Tibial nerve (tissue), 4 donors: ENCODE measurements at regions not wholly inside any gene's neighbourhood (a gene's known extent, or its start where the extent isn't known, plus 50 kb on each side); places are given as distances from the start of the nearest gene placed in this dataset.

Experiments used
- DNase-seq, 2 donors: peaks; one replicate each; pipeline ENCODE4 v3.0.0-alpha.2; 2019; ENCODE audit warnings: low spot score in 2 of 2
- H3K27ac ChIP-seq, 4 donors: fragments of 200-600 bp; sonication (generic) in 3 of 4; one replicate each; pipeline ENCODE4 v1.5.1; 2017 to 2019; ENCODE audit warnings: mild to moderate bottlenecking in 1 of 4
- H3K27me3 ChIP-seq, 2 donors: fragments of 200-600 bp; sonication (generic) in 1 of 2; one replicate each; pipeline versions ENCODE4 v1.5.1 to v1.6.0; 2017 to 2019
- H3K36me3 ChIP-seq, 3 donors: fragments of 200-600 bp; sonication (generic); one replicate each; pipeline ENCODE4 v1.5.1; 2018 to 2019
- H3K4me1 ChIP-seq, 4 donors: fragments of 200-600 bp; sonication (generic) in 3 of 4; one replicate each; pipeline ENCODE4 v1.5.1; 2017 to 2019
- H3K4me3 ChIP-seq, 4 donors: fragments of 200-600 bp; sonication (generic) in 3 of 4; one replicate each; pipeline ENCODE4 v1.5.1; 2017 to 2019; ENCODE audit warnings: mild to moderate bottlenecking in 1 of 4, moderate library complexity in 1 of 4
- H3K9me3 ChIP-seq, 4 donors: fragments of 200-600 bp; sonication (generic) in 3 of 4; one replicate each; pipeline ENCODE4 v1.5.1; 2017 to 2019
- EP300 ChIP-seq, 2 donors: sonication (generic); formaldehyde crosslinking; IDR thresholded peaks; one replicate each; pipeline ENCODE4 v1.6.1; 2017; ENCODE audit warnings: antibody characterized with exemption in 2 of 2, mild to moderate bottlenecking in 1 of 2
- POLR2A ChIP-seq, 2 donors: fragments of 450-650 bp; IDR thresholded peaks; one replicate each; pipeline ENCODE4 v1.6.1; 2017; ENCODE audit warnings: antibody characterized with exemption in 2 of 2, mild to moderate bottlenecking in 2 of 2, moderate library complexity in 2 of 2
- WGBS, 2 donors: methylation state at CpG; one replicate each; pipeline ENCODE4 v1.1.5; 2018; 5-methylcytosine and 5-hydroxymethylcytosine counted together
- TF ChIP-seq, protein P1 (sequence below), 5 experiments: fragments of 200-600 bp in 3 of 5; fragments of 450-650 bp in 2 of 5; sonication (generic) in 3 of 5; IDR thresholded peaks; one replicate each; pipeline ENCODE4 v1.5.1; 2016 to 2019; ENCODE audit warnings: antibody characterized with exemption in 5 of 5, mild to moderate bottlenecking in 3 of 5, moderate library complexity in 2 of 5

DNA sequence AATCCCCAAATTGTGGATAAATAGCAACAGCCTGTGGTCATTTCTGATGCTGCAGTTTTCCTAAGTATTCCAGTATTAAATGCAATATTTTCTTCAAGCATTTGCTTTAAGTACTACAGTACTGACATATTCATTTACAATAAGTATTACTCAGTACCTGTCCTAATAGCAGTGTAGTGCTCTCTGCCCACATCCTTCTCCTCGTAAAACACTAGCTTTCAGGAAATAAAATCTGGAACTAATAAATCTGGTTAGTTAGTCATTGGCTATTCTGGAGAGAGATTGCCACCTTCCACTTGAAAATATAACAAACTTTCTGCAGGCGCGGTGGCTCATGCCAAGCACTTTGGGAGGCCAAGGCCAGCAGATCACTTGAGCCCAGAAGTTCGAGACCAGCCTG lies 441.5 kb downstream of the PRKD1 start:
- WGBS, 2 donors = 72 to 83% methylated on average over 4 of the region's 4 CpGs

DNA sequence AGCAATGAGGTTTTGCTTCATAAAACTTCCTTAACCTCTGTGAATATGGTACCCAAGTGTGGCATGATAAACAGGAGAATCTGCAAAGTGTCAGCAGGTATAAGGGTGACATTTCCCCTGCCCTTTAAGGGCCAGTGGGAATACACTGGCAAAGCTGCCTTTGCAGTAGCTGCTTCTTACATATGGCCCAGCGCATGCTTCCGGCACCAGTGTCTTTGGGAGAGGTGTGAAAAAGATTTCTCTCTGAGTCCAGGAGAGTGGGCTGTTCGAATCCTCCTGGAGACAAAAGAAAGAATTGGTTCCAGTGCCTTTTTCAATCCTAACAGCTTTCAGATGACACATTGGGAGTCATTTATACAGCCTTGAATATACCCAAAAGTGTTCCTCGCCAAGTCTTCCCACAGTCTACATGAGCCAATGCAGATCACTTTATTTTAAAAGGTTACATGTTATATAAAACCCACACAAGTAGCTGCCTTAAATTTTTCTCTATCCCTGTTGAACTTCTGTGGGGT lies 437.7 kb downstream of the PRKD1 start:
- Histone ChIP-seq H3K4me3 (no peak overlapping the region), H3K27me3 (no peaks in the 10 kb centered on the region), H3K4me1 (no peaks in the 10 kb centered on the region), H3K9me3 (no peaks in the 10 kb centered on the region), H3K36me3 (no peaks in the 10 kb centered on the region), H3K27ac (no peak overlapping the region)
- no peak for DNase-seq
- TF ChIP-seq, protein P1, sequence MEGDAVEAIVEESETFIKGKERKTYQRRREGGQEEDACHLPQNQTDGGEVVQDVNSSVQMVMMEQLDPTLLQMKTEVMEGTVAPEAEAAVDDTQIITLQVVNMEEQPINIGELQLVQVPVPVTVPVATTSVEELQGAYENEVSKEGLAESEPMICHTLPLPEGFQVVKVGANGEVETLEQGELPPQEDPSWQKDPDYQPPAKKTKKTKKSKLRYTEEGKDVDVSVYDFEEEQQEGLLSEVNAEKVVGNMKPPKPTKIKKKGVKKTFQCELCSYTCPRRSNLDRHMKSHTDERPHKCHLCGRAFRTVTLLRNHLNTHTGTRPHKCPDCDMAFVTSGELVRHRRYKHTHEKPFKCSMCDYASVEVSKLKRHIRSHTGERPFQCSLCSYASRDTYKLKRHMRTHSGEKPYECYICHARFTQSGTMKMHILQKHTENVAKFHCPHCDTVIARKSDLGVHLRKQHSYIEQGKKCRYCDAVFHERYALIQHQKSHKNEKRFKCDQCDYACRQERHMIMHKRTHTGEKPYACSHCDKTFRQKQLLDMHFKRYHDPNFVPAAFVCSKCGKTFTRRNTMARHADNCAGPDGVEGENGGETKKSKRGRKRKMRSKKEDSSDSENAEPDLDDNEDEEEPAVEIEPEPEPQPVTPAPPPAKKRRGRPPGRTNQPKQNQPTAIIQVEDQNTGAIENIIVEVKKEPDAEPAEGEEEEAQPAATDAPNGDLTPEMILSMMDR (IDR thresholded peaks at IDR 0.05) = no peak
- TF ChIP-seq POLR2A (IDR thresholded peaks at IDR 0.05) = no peak
- TF ChIP-seq EP300 (IDR thresholded peaks at IDR 0.05) = no peak
- WGBS, 2 donors = 74 to 75% methylated on average over 4 of the region's 4 CpGs

More for the DNA sequence above, 441.5 kb downstream of the PRKD1 start:
- no peak overlapping the region for H3K27ac ChIP-seq
- no peak for DNase-seq
- no peak for TF ChIP-seq POLR2A (IDR thresholded peaks at IDR 0.05)
- TF ChIP-seq, protein P1 (IDR thresholded peaks at IDR 0.05) = no peak
- no peak for TF ChIP-seq EP300 (IDR thresholded peaks at IDR 0.05)
- no peaks in the 10 kb centered on the region for H3K36me3 ChIP-seq
- no peaks in the 10 kb centered on the region for H3K9me3 ChIP-seq
- H3K4me1 ChIP-seq = no peaks in the 10 kb centered on the region
- no peak overlapping the region for H3K4me3 ChIP-seq
- H3K27me3 ChIP-seq = no peaks in the 10 kb centered on the region

DNA sequence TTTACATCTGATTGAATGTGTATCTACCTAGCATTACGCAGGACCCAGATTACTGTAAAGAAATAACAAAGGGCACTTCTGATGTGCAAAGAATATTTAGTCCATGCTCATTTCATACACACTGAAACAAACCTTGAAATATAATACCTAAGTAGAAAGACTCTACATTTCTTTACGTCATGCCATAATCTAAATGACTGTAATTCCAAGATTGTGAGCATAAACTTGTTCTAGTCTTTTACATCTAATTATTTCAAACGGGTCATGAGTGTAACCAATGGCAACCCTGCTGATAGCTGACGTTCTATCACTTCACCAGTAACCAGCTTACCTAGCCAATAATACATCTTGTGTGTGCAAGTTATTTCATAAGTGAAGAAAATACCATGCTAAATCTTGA lies 433.8 kb downstream of the PRKD1 start:
- H3K27me3 ChIP-seq = no peaks in the 10 kb centered on the region
- TF ChIP-seq, protein P1 (IDR thresholded peaks at IDR 0.05) = no peak
- TF ChIP-seq POLR2A (IDR thresholded peaks at IDR 0.05) (no peak), EP300 (IDR thresholded peaks at IDR 0.05) (no peak)
- H3K4me1 ChIP-seq = no peaks in the 10 kb centered on the region
- 79 to 81% methylated on average over 4 of the region's 4 CpGs for WGBS, 2 donors
- H3K36me3 ChIP-seq = no peaks in the 10 kb centered on the region
- no peaks in the 10 kb centered on the region for H3K9me3 ChIP-seq
- H3K4me3 ChIP-seq = no peak overlapping the region
- no peak for DNase-seq
- no peak overlapping the region for H3K27ac ChIP-seq

GRCh38 chr14:29494312-29494711 lies 433.3 kb downstream of the PRKD1 start:
- Histone ChIP-seq H3K4me3 (no peak overlapping the region), H3K27me3 (no peaks in the 10 kb centered on the region), H3K9me3 (no peaks in the 10 kb centered on the region), H3K27ac (no peak overlapping the region), H3K4me1 (no peaks in the 10 kb centered on the region), H3K36me3 (no peaks in the 10 kb centered on the region)
- TF ChIP-seq, protein P1 (IDR thresholded peaks at IDR 0.05) = no peak
- no peak for TF ChIP-seq POLR2A (IDR thresholded peaks at IDR 0.05)
- TF ChIP-seq EP300 (IDR thresholded peaks at IDR 0.05) = no peak
- WGBS, 2 donors = 41 to 55% methylated on average over 1 of the region's 1 CpG
- no peak for DNase-seq

GRCh38 chr14:29503903-29504302 lies 423.7 kb downstream of the PRKD1 start:
- H3K27ac ChIP-seq = no peak overlapping the region
- H3K36me3 ChIP-seq = no peaks in the 10 kb centered on the region
- H3K27me3 ChIP-seq = no peaks in the 10 kb centered on the region
- DNase-seq = no peak
- H3K9me3 ChIP-seq = no peaks in the 10 kb centered on the region
- H3K4me1 ChIP-seq = no peaks in the 10 kb centered on the region
- TF ChIP-seq EP300 (IDR thresholded peaks at IDR 0.05) = no peak
- TF ChIP-seq, protein P1 (IDR thresholded peaks at IDR 0.05) = no peak
- TF ChIP-seq POLR2A (IDR thresholded peaks at IDR 0.05) = no peak
- no peak overlapping the region for H3K4me3 ChIP-seq
